HG02973 (cell line): ENCODE measurements at regions not wholly inside any gene's neighbourhood (a gene's known extent, or its start where the extent isn't known, plus 50 kb on each side); places are given as distances from the start of the nearest gene placed in this dataset.

Source experiments
- ATAC-seq: cut with Tn5 transposase; IDR thresholded peaks from one replicate; pipeline ENCODE4 v1.9.1; 2021; ENCODE audit warnings: moderate library complexity; ENCODE audit not compliant: unreplicated experiment

DNA sequence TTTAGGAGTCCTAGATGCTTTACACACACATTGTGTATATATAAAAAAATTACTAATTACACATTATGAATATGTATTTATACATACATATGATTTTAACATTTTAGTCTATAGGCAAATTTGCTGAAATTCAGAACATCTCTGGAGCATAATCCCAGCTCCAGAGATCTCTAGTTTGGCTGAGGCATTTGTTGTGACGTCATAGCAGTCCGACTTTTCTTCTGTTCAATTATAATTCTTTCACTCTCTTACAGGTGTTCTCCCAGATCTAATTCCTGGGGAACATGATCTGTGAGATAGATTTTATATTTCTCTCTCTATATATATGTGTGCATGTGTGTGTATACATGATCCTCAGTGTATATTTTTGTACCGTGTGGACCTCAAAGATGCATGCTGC, 1876.2 kb downstream of the EFNA5 start:
- no peak for ATAC-seq

DNA sequence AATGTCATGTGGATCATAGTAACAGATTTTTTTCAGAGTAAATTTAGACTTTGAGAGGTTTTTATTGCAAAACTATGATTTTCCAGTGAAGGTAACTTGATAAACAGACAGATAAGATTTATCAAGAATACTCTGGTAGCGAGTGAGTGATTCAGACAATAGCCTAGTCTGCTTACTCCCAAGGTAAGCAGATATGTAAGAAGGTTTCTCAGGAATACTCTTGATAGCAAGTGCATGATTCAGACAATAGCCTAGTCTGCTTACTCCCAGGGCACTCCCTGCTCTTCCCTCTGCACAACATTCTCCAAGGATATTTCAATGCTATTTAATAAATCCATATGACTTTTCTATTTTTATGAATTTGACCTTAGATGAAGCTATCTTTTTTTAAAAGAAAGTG, 1881.5 kb downstream of the EFNA5 start:
- ATAC-seq, result no peak

DNA sequence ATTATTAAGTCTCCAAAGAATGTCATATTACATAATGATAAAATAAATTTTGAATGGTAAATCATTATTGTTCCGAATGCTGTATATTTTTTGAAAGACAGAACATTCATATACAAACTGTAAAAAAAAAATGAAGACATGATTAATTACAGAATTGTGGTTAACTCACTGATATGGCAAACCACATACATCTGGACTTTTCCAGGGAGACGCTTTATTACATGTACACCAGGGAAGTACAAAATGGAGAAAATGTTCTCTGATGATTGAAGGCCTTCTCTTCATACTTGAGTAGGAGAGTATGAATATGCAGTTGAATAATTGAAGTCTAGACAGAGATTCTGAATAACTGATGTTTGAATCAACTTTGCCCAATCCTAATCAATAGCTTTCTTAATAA, 1886.9 kb downstream of the EFNA5 start:
- ATAC-seq, result no peak

DNA sequence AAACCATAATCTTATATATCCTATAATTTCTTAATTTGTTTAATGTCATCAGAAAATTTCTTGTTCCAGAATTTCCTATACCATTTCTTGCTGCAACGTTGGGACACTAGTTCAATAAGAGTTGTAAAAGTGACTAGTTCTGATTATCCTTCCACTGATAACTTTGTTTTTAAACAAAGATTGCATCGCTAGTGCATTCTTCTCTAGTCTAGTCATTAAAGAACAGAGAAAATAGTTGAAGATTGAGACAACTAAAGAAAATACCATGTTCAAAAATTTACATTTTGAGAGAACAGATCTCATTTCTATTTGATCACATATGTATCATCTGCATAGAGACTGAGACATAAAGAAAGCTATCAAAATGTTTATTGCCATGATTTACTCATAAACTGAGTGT, 1888.2 kb downstream of the EFNA5 start:
- no peak for ATAC-seq

DNA sequence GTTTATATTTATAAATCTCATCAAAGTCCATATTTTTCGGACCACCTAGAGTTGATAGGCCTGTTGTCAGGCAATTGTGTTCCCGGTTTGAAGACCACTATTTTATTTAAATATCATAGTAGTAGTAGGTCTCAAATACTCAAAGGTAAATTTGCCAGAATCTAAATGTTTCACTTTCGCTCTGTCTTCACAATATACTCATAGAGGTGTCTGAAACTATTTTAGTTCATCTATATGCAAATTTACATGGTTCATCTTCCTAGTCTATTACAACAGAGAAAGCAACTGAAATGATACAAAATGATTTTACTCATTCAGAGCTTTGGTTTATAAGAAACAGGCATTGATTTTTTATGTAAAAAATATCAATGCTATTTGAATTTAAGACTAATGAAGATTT, 1897.5 kb downstream of the EFNA5 start:
- no peak for ATAC-seq

DNA sequence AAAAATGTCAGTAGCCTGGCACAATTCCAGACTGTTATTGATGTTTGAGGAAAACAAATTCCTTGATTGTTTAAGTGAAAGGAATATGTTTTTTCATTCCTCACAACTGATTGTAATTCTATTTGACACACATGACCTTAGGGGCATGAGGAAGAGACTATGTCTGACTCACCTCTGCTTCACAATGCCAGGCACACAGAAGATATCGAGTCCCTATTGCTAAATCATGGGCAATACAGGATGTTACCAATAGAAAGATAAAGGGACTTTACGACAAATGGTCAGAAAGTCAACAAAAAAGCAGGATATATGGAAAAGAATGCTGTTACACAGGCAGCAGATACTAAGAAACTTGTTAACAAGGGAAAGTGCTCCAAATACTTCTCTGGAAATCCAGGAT, 1903.5 kb downstream of the EFNA5 start:
- ATAC-seq, result no peak

DNA sequence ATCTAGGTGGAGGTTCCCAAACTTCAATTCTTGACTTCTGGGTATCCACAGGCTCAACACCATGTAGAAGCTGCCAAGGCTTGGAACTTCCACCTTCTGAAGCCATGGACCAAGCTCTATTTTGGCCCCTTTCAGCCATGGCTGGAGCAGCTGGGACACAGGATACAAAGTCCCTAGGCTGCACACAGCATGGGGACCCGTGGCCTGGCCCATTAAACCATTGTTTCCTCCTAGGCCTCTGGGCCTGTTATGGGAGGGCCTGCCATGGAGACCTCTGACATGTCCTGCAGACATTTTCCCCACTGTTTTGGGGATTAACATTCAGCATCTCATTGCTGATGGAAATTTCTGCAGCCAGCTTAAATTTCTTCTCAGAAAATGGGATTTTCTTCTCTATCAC, 1908.0 kb downstream of the EFNA5 start:
- no peak for ATAC-seq

DNA sequence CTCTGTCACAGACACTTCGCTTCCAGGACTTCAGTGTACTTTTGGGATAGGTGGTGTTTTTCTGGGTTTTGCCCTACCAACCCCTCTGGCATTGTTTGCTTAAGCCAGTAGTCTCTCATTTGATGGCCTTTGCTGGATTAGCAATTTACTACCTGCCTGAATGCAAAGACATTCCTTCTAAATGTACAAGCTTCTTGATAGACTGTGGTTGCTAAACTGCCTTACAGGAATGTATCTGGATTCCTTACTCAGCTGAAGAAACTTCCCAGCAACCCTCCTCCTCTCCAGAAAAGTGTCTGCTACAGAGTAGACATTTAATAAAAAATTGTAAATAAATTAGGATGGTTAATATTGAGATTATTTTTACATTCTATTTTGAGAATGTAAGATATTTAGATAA, 1916.7 kb downstream of the EFNA5 start:
- no peak for ATAC-seq

DNA sequence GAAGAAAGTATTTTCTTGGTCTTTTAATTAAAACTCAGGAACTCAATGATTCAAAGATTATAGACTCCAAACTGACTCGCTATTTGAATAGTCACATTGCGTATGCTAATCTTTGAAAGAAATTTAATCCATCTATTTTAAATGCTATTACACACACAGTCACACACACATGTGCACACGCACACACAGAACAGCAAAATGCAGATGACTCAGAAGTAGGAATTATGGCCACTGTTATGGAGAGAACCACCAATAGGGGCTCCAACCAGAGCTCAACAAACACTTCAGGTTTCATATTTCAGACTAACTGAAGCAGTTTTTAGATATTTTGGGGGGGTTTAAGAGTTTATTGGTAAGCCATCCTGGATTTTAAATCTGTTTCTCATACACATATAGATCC, 1917.9 kb downstream of the EFNA5 start:
- ATAC-seq, result no peak

DNA sequence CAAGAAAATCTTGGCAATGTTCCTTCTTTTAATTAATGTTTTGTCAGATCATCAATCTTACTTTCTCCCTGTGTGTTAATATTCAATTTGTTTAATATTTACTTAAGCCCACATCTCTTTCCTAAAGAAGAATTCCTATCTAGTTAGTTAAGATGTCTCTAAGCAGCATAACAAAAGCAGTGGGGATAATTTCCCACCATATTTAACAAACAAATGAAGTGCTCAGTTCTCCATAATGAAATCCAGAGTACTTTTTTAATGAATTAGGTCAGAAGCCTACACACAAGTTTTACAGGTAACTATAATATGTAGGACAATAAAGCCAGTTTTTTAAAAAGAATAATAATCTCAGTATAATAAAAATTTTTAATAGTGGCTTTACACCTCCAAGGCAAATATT, 1918.8 kb downstream of the EFNA5 start:
- ATAC-seq, result no peak

DNA sequence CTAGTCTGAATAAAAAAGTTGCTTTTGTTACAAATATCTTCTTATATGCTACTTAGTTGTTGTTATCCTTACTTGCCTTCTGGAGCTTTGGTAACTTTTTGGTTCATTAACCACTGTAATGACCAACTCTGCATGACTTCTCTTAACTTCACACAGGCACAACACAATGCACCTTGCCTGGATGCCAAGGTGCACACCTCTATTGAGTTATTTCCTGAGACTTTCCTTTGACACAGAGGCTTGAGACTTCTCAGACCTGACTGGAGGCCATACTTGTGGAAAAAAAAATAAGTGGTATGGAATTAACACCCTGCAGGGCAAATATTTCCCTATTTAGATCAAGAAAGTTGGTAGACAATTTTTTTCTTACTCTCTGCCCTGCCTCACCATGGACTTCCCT, 1925.6 kb downstream of the EFNA5 start:
- ATAC-seq, result no peak

DNA sequence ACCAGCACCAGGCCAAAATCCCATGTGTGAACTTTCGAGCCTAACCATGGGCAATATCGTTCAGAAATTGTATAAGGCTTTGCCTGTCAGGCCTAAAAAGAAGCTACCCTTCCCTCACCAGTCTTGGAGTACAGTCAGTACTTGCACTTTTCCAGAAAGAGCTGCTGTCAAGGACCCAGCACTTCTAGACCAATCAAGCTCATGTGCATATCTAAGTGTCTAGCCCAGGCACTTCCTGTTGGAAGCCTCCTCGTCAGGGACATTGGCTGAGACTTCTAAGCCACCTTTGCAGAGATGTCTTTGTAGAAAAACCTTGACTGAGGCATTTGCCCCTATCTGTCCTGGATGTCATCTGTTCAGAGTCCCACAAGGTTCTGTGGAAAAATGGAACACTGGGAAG, 1930.5 kb downstream of the EFNA5 start:
- ATAC-seq, result no peak

DNA sequence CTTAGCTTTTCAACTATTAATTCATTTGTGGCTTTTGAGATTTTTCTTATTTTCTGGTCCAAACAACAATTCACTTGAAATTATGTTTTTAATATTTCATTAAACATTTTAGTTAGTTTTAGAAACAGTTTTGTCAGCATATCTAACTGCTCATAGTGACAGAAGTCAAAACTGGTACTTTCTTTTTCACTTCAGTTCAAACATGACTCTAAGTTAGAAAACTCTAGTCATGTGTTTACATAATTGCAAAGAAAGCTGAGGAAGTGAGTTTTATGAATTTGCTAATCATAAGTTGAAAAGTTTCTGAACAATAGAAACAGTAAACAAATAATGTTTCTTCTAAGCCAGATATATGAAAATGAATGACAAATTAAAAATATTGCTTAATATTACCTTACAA, 1931.0 kb downstream of the EFNA5 start:
- no peak for ATAC-seq

DNA sequence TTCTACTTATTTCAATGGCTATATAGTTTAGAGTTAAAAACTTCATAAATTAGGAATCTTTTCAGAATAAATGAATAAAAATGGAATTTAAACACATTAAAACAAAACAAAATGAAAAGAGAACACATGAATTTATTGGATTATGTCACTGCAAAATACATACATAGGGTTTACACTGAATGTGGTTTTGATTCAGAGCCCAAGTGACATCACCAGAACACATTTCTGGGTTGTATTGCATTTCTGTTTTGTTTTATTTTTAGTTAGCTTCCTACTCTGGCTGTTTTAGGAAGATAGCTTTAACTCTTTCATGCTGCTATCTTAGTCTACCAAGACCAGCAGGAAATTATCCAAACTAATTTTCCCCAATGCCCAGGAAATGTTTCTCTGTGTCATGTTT, 1935.0 kb downstream of the EFNA5 start:
- ATAC-seq, result no peak

DNA sequence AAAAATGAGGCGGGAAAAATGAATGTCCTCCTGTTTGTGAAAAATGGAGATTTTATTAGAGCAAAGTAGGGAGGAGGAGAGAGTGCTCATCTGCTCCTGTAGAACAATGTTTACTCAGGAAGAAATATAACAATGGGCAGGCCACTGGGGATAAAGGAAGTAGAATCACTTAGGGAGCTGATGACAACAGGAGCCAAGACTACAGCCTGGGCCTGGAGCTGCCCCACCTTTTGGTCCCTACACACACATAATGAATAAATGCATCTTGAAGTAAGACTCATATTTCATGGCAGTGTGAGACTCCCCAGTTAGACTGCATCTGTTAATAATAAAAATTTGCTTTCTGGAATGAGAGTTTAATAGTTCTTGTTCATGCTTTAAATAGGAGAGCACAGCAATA, 1939.8 kb downstream of the EFNA5 start:
- no peak for ATAC-seq

DNA sequence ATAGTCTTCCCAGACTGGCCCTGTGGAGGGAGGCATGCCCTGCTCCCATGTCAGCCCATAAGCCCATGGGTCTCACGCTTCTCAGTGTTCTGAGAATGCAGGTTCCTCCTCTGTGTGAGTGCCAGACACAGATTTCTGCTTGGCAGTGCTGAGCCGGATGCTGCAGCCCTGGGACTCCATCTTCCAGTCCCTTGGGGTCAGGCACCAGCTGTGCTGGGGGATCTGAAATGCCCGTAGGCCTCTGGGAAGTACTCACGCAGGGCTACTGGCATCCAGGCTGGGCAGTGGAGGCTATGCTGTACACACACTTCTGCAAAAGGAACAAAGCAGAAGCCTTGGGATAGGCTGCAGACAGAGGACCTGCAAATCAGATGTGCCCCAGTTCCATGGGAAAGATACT, 1944.6 kb downstream of the EFNA5 start:
- ATAC-seq, result no peak

DNA sequence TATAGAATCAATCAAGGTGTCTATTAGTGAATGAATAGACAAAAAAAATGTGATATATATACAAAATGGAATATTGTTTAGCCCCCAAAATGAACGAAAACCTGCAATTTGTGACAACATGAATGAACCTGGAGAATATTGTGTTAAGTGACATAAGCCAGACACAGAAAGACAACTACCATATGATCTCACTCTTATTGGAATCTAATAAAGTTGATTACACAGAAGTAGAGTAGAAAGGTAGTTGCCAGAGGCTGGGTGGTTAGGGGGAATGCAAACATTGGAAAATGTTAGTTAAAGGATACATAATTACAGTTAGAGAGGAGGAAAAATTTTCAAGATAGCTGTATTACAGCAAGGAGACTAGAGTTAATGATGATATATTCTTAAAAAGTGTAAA, 1962.3 kb downstream of the EFNA5 start:
- ATAC-seq, result no peak

DNA sequence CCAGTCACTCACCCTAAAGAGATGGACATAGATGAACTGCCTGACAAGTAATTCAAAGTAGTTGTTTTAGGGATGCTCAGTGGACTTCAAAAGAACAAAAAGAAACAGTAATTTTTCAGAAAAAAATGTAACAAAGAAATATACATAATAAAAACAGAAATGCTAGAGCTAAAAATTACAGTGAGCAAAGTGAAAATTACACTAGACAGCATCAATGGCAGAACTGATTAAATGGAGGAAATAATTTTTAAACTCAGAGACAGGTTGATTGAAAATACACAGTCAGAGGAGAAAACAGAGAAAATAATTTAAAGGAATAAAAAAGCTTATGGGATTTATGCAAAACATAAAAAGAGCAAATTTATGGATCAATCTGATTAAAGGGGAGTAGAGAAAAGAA, 1968.4 kb downstream of the EFNA5 start:
- ATAC-seq, result no peak

DNA sequence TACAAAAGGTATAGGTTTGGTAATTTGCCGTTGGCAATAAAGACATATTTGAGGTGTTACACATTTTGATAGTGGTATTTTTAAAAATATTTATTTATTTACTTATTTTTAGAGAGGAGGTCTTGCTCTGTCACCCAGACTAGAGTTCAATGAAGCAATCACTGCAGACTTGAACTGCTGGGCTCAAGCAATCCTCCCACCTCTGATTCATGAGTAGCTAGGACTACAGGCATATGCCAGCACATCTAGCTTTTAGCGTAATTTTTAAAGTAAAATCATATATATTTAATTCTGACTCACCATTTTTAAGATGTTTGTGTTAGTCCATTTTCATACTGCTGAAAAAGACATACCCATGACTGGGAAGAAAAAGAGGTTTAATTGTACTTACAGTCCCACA, 1974.3 kb downstream of the EFNA5 start:
- no peak for ATAC-seq

DNA sequence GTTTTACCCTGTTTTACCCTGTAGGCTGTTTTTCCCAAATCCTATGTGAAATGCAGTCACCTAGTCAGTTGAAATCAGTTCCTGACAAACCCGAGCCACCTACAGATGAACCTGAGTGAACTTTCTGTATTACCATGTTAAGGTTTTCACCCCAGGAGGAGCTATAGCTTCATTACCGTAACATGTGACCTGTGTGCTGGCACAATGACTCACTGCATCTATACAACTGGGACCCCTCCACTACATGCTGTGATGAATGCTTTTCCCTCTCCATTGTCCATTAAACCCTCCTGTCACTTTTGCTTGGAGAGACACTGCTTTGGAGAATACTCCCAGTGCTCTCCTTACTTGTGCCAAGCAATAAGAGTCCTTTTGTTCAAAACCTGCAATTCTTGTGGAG, 1974.8 kb downstream of the EFNA5 start:
- no peak for ATAC-seq

DNA sequence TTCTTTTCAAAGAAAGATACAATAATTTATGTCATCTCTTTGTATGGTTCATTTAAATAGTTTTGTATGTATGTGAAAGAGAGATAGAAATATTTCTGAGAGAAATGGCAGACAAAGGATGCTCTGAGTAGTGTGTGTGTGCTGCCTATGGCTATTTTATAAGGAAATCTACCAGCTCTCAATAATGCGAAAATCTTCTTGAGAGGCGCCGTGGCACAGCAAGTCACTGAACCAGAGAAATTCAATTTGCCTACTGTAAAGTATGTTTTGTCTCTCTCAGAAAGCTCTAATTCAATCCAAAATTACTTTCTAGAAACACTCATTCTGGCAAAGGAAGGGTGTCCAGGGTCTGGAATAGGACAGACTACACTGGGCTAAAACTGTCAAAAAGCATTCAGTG, 1981.1 kb downstream of the EFNA5 start:
- no peak for ATAC-seq

DNA sequence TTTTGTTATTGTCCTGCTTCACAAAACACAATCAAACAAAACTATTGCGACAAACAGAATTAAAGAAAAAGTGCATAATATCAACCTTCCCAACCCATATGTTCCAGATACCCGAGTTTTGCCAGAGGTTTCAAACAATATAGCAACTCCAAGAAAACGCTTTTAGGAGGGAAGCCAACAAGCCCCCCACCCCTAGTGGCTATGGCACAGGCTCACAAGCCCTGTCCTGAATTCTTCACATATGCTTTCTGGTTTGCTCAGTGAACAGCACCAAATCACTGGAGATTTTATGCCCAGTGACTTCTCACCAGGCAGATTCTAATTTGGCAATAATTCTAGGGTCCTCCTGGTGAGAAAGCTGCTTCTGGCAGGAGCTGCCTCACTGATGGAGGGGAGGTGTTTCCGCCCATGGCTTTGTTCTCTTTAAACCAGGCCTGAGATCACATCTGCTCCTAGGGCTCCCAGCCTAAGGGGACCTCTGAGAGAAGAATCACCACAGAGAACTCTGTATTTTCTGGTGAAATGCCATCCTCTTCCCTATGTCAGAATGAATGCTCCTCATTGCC, 1982.4 kb downstream of the EFNA5 start:
- ATAC-seq, result no peak

DNA sequence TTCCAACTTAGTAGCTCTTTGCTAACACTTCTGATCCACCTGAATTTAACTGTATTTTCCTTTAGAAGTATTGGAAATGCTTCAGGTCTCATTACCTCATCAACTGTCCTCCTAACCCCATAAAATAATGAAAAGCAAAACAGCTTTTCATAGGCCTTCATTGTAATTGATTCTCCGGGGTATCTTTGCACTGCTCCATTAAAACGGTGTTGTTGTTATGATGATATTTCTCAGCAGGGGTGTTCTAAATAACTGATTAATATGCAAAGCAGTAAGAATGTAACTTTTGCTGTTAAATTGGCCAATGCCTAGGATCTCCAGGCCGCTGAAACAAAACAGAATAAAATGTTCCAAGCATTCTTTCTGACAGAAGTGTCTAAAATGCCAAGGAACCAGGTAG, 1983.2 kb downstream of the EFNA5 start:
- ATAC-seq, result no peak

DNA sequence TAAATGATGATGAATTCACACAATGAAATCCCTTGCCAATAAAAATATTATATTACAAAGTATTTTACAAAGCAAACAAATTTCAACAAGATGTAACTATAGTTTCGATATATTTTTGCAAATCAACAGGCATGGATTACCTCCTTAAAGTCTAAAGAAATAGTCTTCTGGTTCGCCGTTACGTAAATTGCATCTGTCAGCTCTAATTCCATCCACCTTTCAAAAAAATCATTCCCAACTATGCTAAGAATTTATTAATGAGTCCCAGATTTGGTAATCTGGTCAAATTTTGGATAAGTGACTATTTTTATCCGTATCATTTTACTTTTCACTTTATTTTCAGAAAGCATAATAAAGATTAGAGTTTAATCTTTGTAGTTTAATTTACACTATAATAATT, 1984.9 kb downstream of the EFNA5 start:
- no peak for ATAC-seq
